ENCODE measurements at regions not wholly inside any gene's neighbourhood (a gene's known extent, or its start where the extent isn't known, plus 50 kb on each side); places are given as distances from the start of the nearest gene placed in this dataset.

- TF ChIP-seq CTCF (IDR thresholded peaks at IDR 0.05): no peak
- TF ChIP-seq POLR2A (IDR thresholded peaks at IDR 0.05): no peak
Measured at GRCh38 chr5:17737092-17737491, 102.8 kb downstream of the TAF11L14 start.

Data from body of pancreas (tissue), 4 donors.